ENCODE measurements at regions not wholly inside any gene's neighbourhood (a gene's known extent, or its start where the extent isn't known, plus 50 kb on each side); places are given as distances from the start of the nearest gene placed in this dataset.

GRCh38 chr1:221416723-221417122 is 325.2 kb downstream of the DUSP10 start:
- Histone ChIP-seq H3K4me1 (no peaks in the 10 kb centered on the region), H3K27me3 (no peaks in the 10 kb centered on the region), H3K4me3 (no peak overlapping the region), H3K9ac (ENCODE audit: low read depth in 2 of 2, low read length in 2 of 2) (no peak overlapping the region), H3K27ac (no peak overlapping the region), H3K9me3 (no peaks in the 10 kb centered on the region), H3K36me3 (no peaks in the 10 kb centered on the region)
- intact Hi-C loops (cut with DNase I) = no loop called here
- TF ChIP-seq CTCF (IDR thresholded peaks at IDR 0.05) = no peak
- DNase-seq = no peak

GRCh38 chr1:221418346-221418745 is 323.5 kb downstream of the DUSP10 start:
- no peaks in the 10 kb centered on the region for H3K4me1 ChIP-seq
- no peak overlapping the region for H3K27ac ChIP-seq
- no peaks in the 10 kb centered on the region for H3K36me3 ChIP-seq
- no peak for DNase-seq
- no peak overlapping the region for H3K4me3 ChIP-seq
- no peak for TF ChIP-seq CTCF (IDR thresholded peaks at IDR 0.05)
- intact Hi-C loops (cut with DNase I) = no loop called here
- H3K9me3 ChIP-seq = no peaks in the 10 kb centered on the region
- no peaks in the 10 kb centered on the region for H3K27me3 ChIP-seq
- H3K9ac ChIP-seq (ENCODE audit: low read depth in 2 of 2, low read length in 2 of 2) = no peak overlapping the region

GRCh38 chr1:221419513-221420095 is 322.3 kb downstream of the DUSP10 start:
- no peak for DNase-seq

GRCh38 chr1:221429264-221429663 is 312.6 kb downstream of the DUSP10 start:
- no peaks in the 10 kb centered on the region for H3K9me3 ChIP-seq
- no peak overlapping the region for H3K4me3 ChIP-seq
- no peak for TF ChIP-seq CTCF (IDR thresholded peaks at IDR 0.05)
- no peak for DNase-seq
- H3K4me1 ChIP-seq = no peaks in the 10 kb centered on the region
- H3K36me3 ChIP-seq = no peaks in the 10 kb centered on the region
- H3K9ac ChIP-seq (ENCODE audit: low read depth in 2 of 2, low read length in 2 of 2) = no peak overlapping the region
- intact Hi-C loops (cut with DNase I) = no loop called here
- H3K27ac ChIP-seq = no peak overlapping the region
- no peaks in the 10 kb centered on the region for H3K27me3 ChIP-seq

More at GRCh38 chr1:221419513-221420095, 322.3 kb downstream of the DUSP10 start:
- Histone ChIP-seq H3K27me3 (no peaks in the 10 kb centered on the region), H3K36me3 (no peaks in the 10 kb centered on the region), H3K9ac (ENCODE audit: low read depth in 2 of 2, low read length in 2 of 2) (no peak overlapping the region), H3K4me3 (no peak overlapping the region), H3K4me1 (no peaks in the 10 kb centered on the region), H3K9me3 (no peaks in the 10 kb centered on the region), H3K27ac (no peak overlapping the region)
- intact Hi-C loops (cut with DNase I) = no loop called here
- no peak for TF ChIP-seq CTCF (IDR thresholded peaks at IDR 0.05)

GRCh38 chr1:221430152-221430960 is 311.5 kb downstream of the DUSP10 start:
- no peak overlapping the region for H3K4me3 ChIP-seq
- no peaks in the 10 kb centered on the region for H3K4me1 ChIP-seq
- no peaks in the 10 kb centered on the region for H3K27me3 ChIP-seq
- no peak overlapping the region for H3K9ac ChIP-seq (ENCODE audit: low read depth in 2 of 2, low read length in 2 of 2)
- DNase-seq = no peak
- no peaks in the 10 kb centered on the region for H3K36me3 ChIP-seq
- TF ChIP-seq CTCF (IDR thresholded peaks at IDR 0.05) = no peak
- no peaks in the 10 kb centered on the region for H3K9me3 ChIP-seq
- H3K27ac ChIP-seq = no peak overlapping the region
- intact Hi-C loops (cut with DNase I) = loop anchor here (10.0 kb wide), 2 partner anchors 556 to 616 kb away; partner anchors contain the start of gene HLX
